ENCODE measurements at regions not wholly inside any gene's neighbourhood (a gene's known extent, or its start where the extent isn't known, plus 50 kb on each side); places are given as distances from the start of the nearest gene placed in this dataset.

- Histone ChIP-seq H3K9me3 (no peaks in the 10 kb centered on the region), H3K27ac (no peak overlapping the region), H3K4me3 (no peak overlapping the region), H3K36me3 (no peaks in the 10 kb centered on the region), H3K27me3 (no peaks in the 10 kb centered on the region), H3K4me1 (no peaks in the 10 kb centered on the region)
- intact Hi-C loops (cut with DNase I; ENCODE audit: low total_unique reads), result no loop called here
- DNase-seq (ENCODE audit: low spot score in 2 of 2), result no peak
- no peak for TF ChIP-seq CTCF (IDR thresholded peaks at IDR 0.05)
- no peak for TF ChIP-seq POLR2AphosphoS5 (IDR thresholded peaks at IDR 0.05)
- TF ChIP-seq POLR2A (IDR thresholded peaks at IDR 0.05), result no peak
Observed at GRCh38 chr7:23918286-23918685, 208.3 kb downstream of the STK31 start.

GRCh38 chr7:23918856-23919255 is 208.8 kb downstream of the STK31 start:
- DNase-seq (ENCODE audit: low spot score in 2 of 2), result no peak
- no peaks in the 10 kb centered on the region for H3K36me3 ChIP-seq
- no peaks in the 10 kb centered on the region for H3K9me3 ChIP-seq
- H3K27me3 ChIP-seq, result no peaks in the 10 kb centered on the region
- no peaks in the 10 kb centered on the region for H3K4me1 ChIP-seq
- H3K4me3 ChIP-seq, result no peak overlapping the region
- intact Hi-C loops (cut with DNase I; ENCODE audit: low total_unique reads), result no loop called here
- H3K27ac ChIP-seq, result no peak overlapping the region
- TF ChIP-seq CTCF (IDR thresholded peaks at IDR 0.05), result no peak
- no peak for TF ChIP-seq POLR2AphosphoS5 (IDR thresholded peaks at IDR 0.05)
- no peak for TF ChIP-seq POLR2A (IDR thresholded peaks at IDR 0.05)

- no peak overlapping the region for H3K27ac ChIP-seq
- no peak overlapping the region for H3K4me3 ChIP-seq
- no peak for TF ChIP-seq POLR2AphosphoS5 (IDR thresholded peaks at IDR 0.05)
- H3K4me1 ChIP-seq, result no peaks in the 10 kb centered on the region
- no peaks in the 10 kb centered on the region for H3K36me3 ChIP-seq
- intact Hi-C loops (cut with DNase I; ENCODE audit: low total_unique reads), result no loop called here
- no peaks in the 10 kb centered on the region for H3K27me3 ChIP-seq
- DNase-seq (ENCODE audit: low spot score in 2 of 2), result no peak
- H3K9me3 ChIP-seq, result no peaks in the 10 kb centered on the region
Observed at GRCh38 chr7:23925088-23925487, 215.1 kb downstream of the STK31 start.

GRCh38 chr7:23927709-23928417 is 217.8 kb downstream of the STK31 start:
- intact Hi-C loops (cut with DNase I; ENCODE audit: low total_unique reads), result no loop called here
- Histone ChIP-seq H3K4me1 (no peaks in the 10 kb centered on the region), H3K27me3 (no peaks in the 10 kb centered on the region), H3K9me3 (no peaks in the 10 kb centered on the region), H3K36me3 (no peaks in the 10 kb centered on the region), H3K4me3 (no peak overlapping the region), H3K27ac (no peak overlapping the region)
- no peak for DNase-seq (ENCODE audit: low spot score in 2 of 2)
- TF ChIP-seq POLR2A (IDR thresholded peaks at IDR 0.05), result no peak
- TF ChIP-seq POLR2AphosphoS5 (IDR thresholded peaks at IDR 0.05), result no peak
- no peak for TF ChIP-seq CTCF (IDR thresholded peaks at IDR 0.05)

GRCh38 chr7:23928418-23928775 is 218.4 kb downstream of the STK31 start:
- Histone ChIP-seq H3K36me3 (no peaks in the 10 kb centered on the region), H3K27ac (no peak overlapping the region), H3K4me1 (no peaks in the 10 kb centered on the region), H3K4me3 (no peak overlapping the region), H3K27me3 (no peaks in the 10 kb centered on the region), H3K9me3 (no peaks in the 10 kb centered on the region)
- intact Hi-C loops (cut with DNase I; ENCODE audit: low total_unique reads), result no loop called here
- TF ChIP-seq CTCF (IDR thresholded peaks at IDR 0.05), result no peak
- no peak for TF ChIP-seq POLR2AphosphoS5 (IDR thresholded peaks at IDR 0.05)
- no peak for TF ChIP-seq POLR2A (IDR thresholded peaks at IDR 0.05)
- no peak for DNase-seq (ENCODE audit: low spot score in 2 of 2)

GRCh38 chr7:23930312-23930711 is 220.3 kb downstream of the STK31 start:
- H3K4me1 ChIP-seq, result no peaks in the 10 kb centered on the region
- TF ChIP-seq POLR2AphosphoS5 (IDR thresholded peaks at IDR 0.05) (no peak), POLR2A (IDR thresholded peaks at IDR 0.05) (no peak), CTCF (IDR thresholded peaks at IDR 0.05) (no peak)
- no peak overlapping the region for H3K4me3 ChIP-seq
- H3K9me3 ChIP-seq, result no peaks in the 10 kb centered on the region
- DNase-seq (ENCODE audit: low spot score in 2 of 2), result no peak
- no peak overlapping the region for H3K27ac ChIP-seq
- intact Hi-C loops (cut with DNase I; ENCODE audit: low total_unique reads), result no loop called here
- no peaks in the 10 kb centered on the region for H3K27me3 ChIP-seq
- no peaks in the 10 kb centered on the region for H3K36me3 ChIP-seq
